ENCODE measurements at regions not wholly inside any gene's neighbourhood (a gene's known extent, or its start where the extent isn't known, plus 50 kb on each side); places are given as distances from the start of the nearest gene placed in this dataset.

DNA sequence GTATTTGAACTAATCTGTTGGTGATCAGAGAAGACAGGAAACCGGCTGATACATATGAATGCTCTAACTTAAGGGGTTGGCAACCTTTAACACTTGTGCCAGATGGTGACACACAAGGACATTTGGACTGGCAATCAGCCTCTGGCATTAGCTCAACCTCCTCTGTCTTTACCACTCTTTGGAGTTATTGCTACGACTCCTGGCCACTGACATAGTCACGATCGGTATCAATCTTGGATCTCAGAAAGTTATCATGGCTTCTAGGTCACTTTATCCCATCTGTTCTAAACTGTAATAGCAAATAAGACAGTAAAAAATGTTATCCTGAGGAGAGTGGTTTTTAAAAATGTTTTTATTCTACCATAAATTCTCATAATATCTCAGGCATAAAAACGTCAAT, 575.2 kb upstream of the MDGA2 start:
- TF ChIP-seq, protein P1, sequence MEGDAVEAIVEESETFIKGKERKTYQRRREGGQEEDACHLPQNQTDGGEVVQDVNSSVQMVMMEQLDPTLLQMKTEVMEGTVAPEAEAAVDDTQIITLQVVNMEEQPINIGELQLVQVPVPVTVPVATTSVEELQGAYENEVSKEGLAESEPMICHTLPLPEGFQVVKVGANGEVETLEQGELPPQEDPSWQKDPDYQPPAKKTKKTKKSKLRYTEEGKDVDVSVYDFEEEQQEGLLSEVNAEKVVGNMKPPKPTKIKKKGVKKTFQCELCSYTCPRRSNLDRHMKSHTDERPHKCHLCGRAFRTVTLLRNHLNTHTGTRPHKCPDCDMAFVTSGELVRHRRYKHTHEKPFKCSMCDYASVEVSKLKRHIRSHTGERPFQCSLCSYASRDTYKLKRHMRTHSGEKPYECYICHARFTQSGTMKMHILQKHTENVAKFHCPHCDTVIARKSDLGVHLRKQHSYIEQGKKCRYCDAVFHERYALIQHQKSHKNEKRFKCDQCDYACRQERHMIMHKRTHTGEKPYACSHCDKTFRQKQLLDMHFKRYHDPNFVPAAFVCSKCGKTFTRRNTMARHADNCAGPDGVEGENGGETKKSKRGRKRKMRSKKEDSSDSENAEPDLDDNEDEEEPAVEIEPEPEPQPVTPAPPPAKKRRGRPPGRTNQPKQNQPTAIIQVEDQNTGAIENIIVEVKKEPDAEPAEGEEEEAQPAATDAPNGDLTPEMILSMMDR (optimal IDR thresholded peaks at IDR 0.05 in 1 of 3, IDR thresholded peaks at IDR 0.05 in 1 of 3, conservative IDR thresholded peaks at IDR 0.05 in 1 of 3; ENCODE audit: extremely low read depth in 1 of 3, insufficient read depth in 2 of 3, low read length in 3 of 3): no peak
- no peak for TF ChIP-seq EZH2 (IDR thresholded peaks at IDR 0.05; ENCODE audit: low read length)
